ENCODE measurements at regions not wholly inside any gene's neighbourhood (a gene's known extent, or its start where the extent isn't known, plus 50 kb on each side); places are given as distances from the start of the nearest gene placed in this dataset.

- Mint-ChIP-seq H3K36me3 (ENCODE audit: insufficient read depth in 1 of 3, low read depth in 3 of 3) (peaks cover 0 to 2% (median 2%) of the 10 kb centered on the region in 3 experiments; a peak in 3 of 7 replicates), H3K4me3 (no peak overlapping the region), H3K4me1 (no peaks in the 10 kb centered on the region), H3K27me3 (ENCODE audit: low read depth) (no peaks in the 10 kb centered on the region), H3K27ac (no peak overlapping the region), H3K9me3 (peaks cover under 1 to 2% of the 10 kb centered on the region in 2 experiments; a peak in 4 of 5 replicates)
- H2BK15ac ChIP-seq (ENCODE audit: low read depth, low read length), result no peak overlapping the region
- H3K9me3 ChIP-seq (ENCODE audit: control insufficient read depth, low read depth, low read length), result no peaks in the 10 kb centered on the region
- no peaks in the 10 kb centered on the region for H3K23me2 ChIP-seq (ENCODE audit: insufficient read length, low read depth, low read length, poor library complexity, severe bottlenecking)
- H2AK5ac ChIP-seq (ENCODE audit: insufficient read length, low read length), result no peak overlapping the region
- H3K4me2 ChIP-seq (ENCODE audit: insufficient read depth, insufficient read length, low read length), result no peak overlapping the region
- no peak overlapping the region for H3K23ac ChIP-seq (ENCODE audit: insufficient read length, low read depth, low read length)
- no peak overlapping the region for H4K91ac ChIP-seq (ENCODE audit: insufficient read length, low read depth, low read length)
- no peak overlapping the region for H3K18ac ChIP-seq (ENCODE audit: insufficient read length, low read depth, low read length)
- no peak overlapping the region for H3K9ac ChIP-seq (ENCODE audit: extremely low read depth, insufficient read length, low read length)
- no peak overlapping the region for H4K5ac ChIP-seq (ENCODE audit: insufficient read length, low read depth, low read length)
- no CpG with 5 or more reads among the region's 2 CpGs for WGBS (ENCODE audit: extremely low coverage, insufficient read length, low lambda C conversion rate)
- H3K27me3 ChIP-seq (ENCODE audit: insufficient read depth, low read length), result no peaks in the 10 kb centered on the region
- no peak overlapping the region for H2BK20ac ChIP-seq (ENCODE audit: low read depth, low read length, poor library complexity, severe bottlenecking)
- H2BK12ac ChIP-seq (ENCODE audit: insufficient read length, low read depth, low read length), result no peak overlapping the region
- no peak overlapping the region for H2AFZ ChIP-seq (ENCODE audit: low read length)
- H3K14ac ChIP-seq (ENCODE audit: insufficient read depth, low read length), result no peak overlapping the region
- no peaks in the 10 kb centered on the region for H4K20me1 ChIP-seq (ENCODE audit: control insufficient read depth, insufficient read depth, insufficient read length)
- H3K79me1 ChIP-seq (ENCODE audit: insufficient read depth, low read depth, low read length, poor library complexity, severe bottlenecking), result no peaks in the 10 kb centered on the region
- H2BK5ac ChIP-seq (ENCODE audit: insufficient read length, low read length), result no peak overlapping the region
- no peak for DNase-seq
- H3K56ac ChIP-seq (ENCODE audit: insufficient read length, low read depth, low read length), result no peak overlapping the region
- no peak overlapping the region for H3K27ac ChIP-seq (ENCODE audit: insufficient read length, low read depth, low read length)
- H2BK120ac ChIP-seq (ENCODE audit: low read depth, low read length, poor library complexity, severe bottlenecking), result no peak overlapping the region
- no peak for TF ChIP-seq CTCF (conservative IDR thresholded peaks at IDR 0.05)
- no peaks in the 10 kb centered on the region for H3K4me1 ChIP-seq (ENCODE audit: insufficient read depth, low read length)
- no peak overlapping the region for H4K8ac ChIP-seq (replicated peaks; ENCODE audit: insufficient read length, low read depth, low read length)
- no peak overlapping the region for H3T11ph ChIP-seq (ENCODE audit: low read length)
- no peaks in the 10 kb centered on the region for H3K79me2 ChIP-seq (ENCODE audit: insufficient read depth, low read length)
- no peak overlapping the region for H3K4ac ChIP-seq (ENCODE audit: low read depth, low read length)
Measured at GRCh38 chr3:162152636-162153035, 656.0 kb downstream of the OTOL1 start.

Measured in H9 (cell line).